Astrocyte (in vitro differentiated cells and primary cell): ENCODE measurements at regions not wholly inside any gene's neighbourhood (a gene's known extent, or its start where the extent isn't known, plus 50 kb on each side); places are given as distances from the start of the nearest gene placed in this dataset.

Source experiments
- DNase-seq: peaks from one replicate; pipeline ENCODE4 v3.0.0-alpha.2; 2010; ENCODE audit warnings: low read depth
- FAIRE-seq: peaks from 2 replicates; lab custom pipeline; 2011; peaks lifted over from hg19 to GRCh38; lab: Jason Lieb, UNC
- H2AFZ ChIP-seq: 2 replicates; pipeline ENCODE4 v1.6.0; 2012; ENCODE audit warnings: low read depth, low read length, inconsistent platforms
- H3K27ac ChIP-seq: 2 replicates; pipeline ENCODE4 v1.5.1; 2011; ENCODE audit warnings: low read depth, low read length, inconsistent platforms
- H3K27me3 ChIP-seq: 2 replicates; pipeline ENCODE4 v1.6.0; 2011; ENCODE audit warnings: low read length, inconsistent platforms; ENCODE audit not compliant: insufficient read depth
- H3K36me3 ChIP-seq: 2 replicates; pipeline ENCODE4 v1.5.1; 2011; ENCODE audit warnings: low read length, inconsistent platforms; ENCODE audit not compliant: insufficient read depth
- H3K4me1 ChIP-seq: 2 replicates; pipeline ENCODE4 v1.5.1; 2011; ENCODE audit warnings: low read length, inconsistent platforms; ENCODE audit not compliant: insufficient read depth
- H3K4me2 ChIP-seq: 2 replicates; pipeline ENCODE4 v1.6.0; 2012; ENCODE audit warnings: low read length, inconsistent platforms
- H3K4me3 ChIP-seq: 2 replicates; pipeline ENCODE4 v1.5.1; 2011; ENCODE audit warnings: low read depth, mild to moderate bottlenecking, low read length, inconsistent platforms; ENCODE audit not compliant: insufficient read depth
- H3K79me2 ChIP-seq: 2 replicates; pipeline ENCODE4 v1.6.0; 2012; ENCODE audit warnings: mild to moderate bottlenecking, low read length, inconsistent platforms; ENCODE audit not compliant: insufficient read depth
- H3K9ac ChIP-seq: 2 replicates; pipeline ENCODE4 v1.6.0; 2012; ENCODE audit warnings: mild to moderate bottlenecking, low read length, inconsistent platforms
- H3K9me3 ChIP-seq: 2 replicates; pipeline ENCODE4 v1.5.1; 2012; ENCODE audit warnings: low read depth, mild to moderate bottlenecking, low read length, inconsistent platforms; ENCODE audit not compliant: insufficient read depth
- H4K20me1 ChIP-seq: 2 replicates; pipeline ENCODE4 v1.6.0; 2012; ENCODE audit warnings: low read length, inconsistent platforms; ENCODE audit not compliant: insufficient read depth
- H3K27ac Mint-ChIP-seq: one replicate; pipeline ENCODE4 v1.8.0; 2021; ENCODE audit warnings: mild to moderate bottlenecking, mixed read lengths; ENCODE audit not compliant: unreplicated experiment
- H3K27me3 Mint-ChIP-seq: one replicate; pipeline ENCODE4 v1.8.0; 2021; ENCODE audit warnings: low read depth, mixed read lengths; ENCODE audit not compliant: unreplicated experiment
- H3K36me3 Mint-ChIP-seq: one replicate; pipeline ENCODE4 v1.8.0; 2021; ENCODE audit warnings: low read depth, mixed read lengths; ENCODE audit not compliant: unreplicated experiment
- H3K4me1 Mint-ChIP-seq: one replicate; pipeline ENCODE4 v1.8.0; 2021; ENCODE audit warnings: low read depth, mixed read lengths; ENCODE audit not compliant: unreplicated experiment
- H3K4me3 Mint-ChIP-seq: one replicate; pipeline ENCODE4 v1.8.0; 2021; ENCODE audit warnings: mild to moderate bottlenecking, moderate library complexity, mixed read lengths; ENCODE audit not compliant: unreplicated experiment
- H3K9me3 Mint-ChIP-seq: one replicate; pipeline ENCODE4 v1.8.0; 2021; ENCODE audit warnings: mild to moderate bottlenecking, mixed read lengths; ENCODE audit not compliant: unreplicated experiment
- CTCF ChIP-seq: IDR thresholded peaks from 2 replicates; pipeline ENCODE4 v1.5.1; 2011; ENCODE audit warnings: low read depth, mild to moderate bottlenecking, inconsistent platforms, low read length, moderate library complexity; ENCODE audit not compliant: insufficient read depth
- EZH2 ChIP-seq: IDR thresholded peaks from 2 replicates; pipeline ENCODE4 v1.6.1; 2012; ENCODE audit warnings: mild to moderate bottlenecking, low read length, inconsistent platforms; ENCODE audit not compliant: insufficient read depth

GRCh38 chr15:69697916-69698315 lies 245.3 kb downstream of the RPLP1 start:
- peaks cover 77% of the 10 kb centered on the region for H3K27me3 Mint-ChIP-seq
- H3K4me1 Mint-ChIP-seq: no peaks in the 10 kb centered on the region

GRCh38 chr15:69699096-69699495 lies 246.5 kb downstream of the RPLP1 start:
- H3K4me2 ChIP-seq: no peak overlapping the region

More at GRCh38 chr15:69697916-69698315, 245.3 kb downstream of the RPLP1 start:
- FAIRE-seq (no peak), DNase-seq (no peak)
- H3K9me3 Mint-ChIP-seq: peaks cover 15% of the 10 kb centered on the region
- H3K27ac Mint-ChIP-seq: no peak overlapping the region
- Histone ChIP-seq H3K36me3 (no peaks in the 10 kb centered on the region), H2AFZ (no peak overlapping the region), H3K79me2 (no peaks in the 10 kb centered on the region), H4K20me1 (no peaks in the 10 kb centered on the region), H3K9me3 (peaks cover 2% of the 10 kb centered on the region), H3K27me3 (peaks cover 3% of the 10 kb centered on the region), H3K9ac (no peak overlapping the region), H3K4me2 (no peak overlapping the region), H3K27ac (no peak overlapping the region), H3K4me1 (no peaks in the 10 kb centered on the region), H3K4me3 (no peak overlapping the region)
- no peak for TF ChIP-seq CTCF
- no peak for TF ChIP-seq EZH2
- peaks cover 6% of the 10 kb centered on the region for H3K36me3 Mint-ChIP-seq
- no peak overlapping the region for H3K4me3 Mint-ChIP-seq

More at GRCh38 chr15:69699096-69699495, 246.5 kb downstream of the RPLP1 start:
- H3K36me3 Mint-ChIP-seq: peaks cover 6% of the 10 kb centered on the region
- TF ChIP-seq EZH2 (no peak), CTCF (no peak)
- Histone ChIP-seq H4K20me1 (no peaks in the 10 kb centered on the region), H3K36me3 (no peaks in the 10 kb centered on the region), H3K79me2 (no peaks in the 10 kb centered on the region), H3K9ac (no peak overlapping the region), H3K27me3 (no peaks in the 10 kb centered on the region), H3K9me3 (peaks cover 3% of the 10 kb centered on the region), H2AFZ (no peak overlapping the region), H3K4me3 (no peak overlapping the region), H3K27ac (no peak overlapping the region), H3K4me1 (no peaks in the 10 kb centered on the region)
- H3K4me3 Mint-ChIP-seq: no peak overlapping the region
- peaks cover 11% of the 10 kb centered on the region for H3K9me3 Mint-ChIP-seq
- no peak for DNase-seq
- H3K27ac Mint-ChIP-seq: no peak overlapping the region
- FAIRE-seq: no peak
- H3K4me1 Mint-ChIP-seq: peaks cover under 1% of the 10 kb centered on the region
- peaks cover 68% of the 10 kb centered on the region for H3K27me3 Mint-ChIP-seq
